PFSK-1 (cell line): ENCODE measurements at regions not wholly inside any gene's neighbourhood (a gene's known extent, or its start where the extent isn't known, plus 50 kb on each side); places are given as distances from the start of the nearest gene placed in this dataset.

Source experiments
- FOXP2 ChIP-seq: optimal IDR thresholded peaks from 2 replicates; pipeline ENCODE3; 2011; ENCODE audit warnings: borderline replicate concordance, control low read depth, inconsistent platforms; ENCODE audit not compliant: insufficient read depth; ENCODE audit errors: extremely low read length, extremely low read depth
- POLR2AphosphoS5 ChIP-seq: IDR thresholded peaks from 2 replicates; pipeline ENCODE4 v1.6.1; 2012; ENCODE audit warnings: low read depth, mild to moderate bottlenecking, control low read depth, low read length, moderate library complexity
- SIN3A ChIP-seq: IDR thresholded peaks from 2 replicates; pipeline ENCODE4 v1.6.1; 2012; ENCODE audit warnings: mild to moderate bottlenecking, low read length, moderate library complexity, borderline replicate concordance; ENCODE audit not compliant: insufficient read depth
- TAF1 ChIP-seq: IDR thresholded peaks from 2 replicates; pipeline ENCODE4 v1.6.1; 2012; ENCODE audit warnings: low read length, control low read depth, borderline replicate concordance; ENCODE audit not compliant: insufficient read depth
- TF ChIP-seq, protein P1 (sequence below), 2 experiments: IDR thresholded peaks; 2 replicates each; pipeline versions ENCODE4 v1.6.1 to v1.8.0; 2011 to 2012; ENCODE audit warnings: low read depth in 2 of 2, low read length in 2 of 2, control low read depth in 1 of 2, inconsistent platforms in 1 of 2, mild to moderate bottlenecking in 1 of 2, moderate library complexity in 1 of 2; ENCODE audit not compliant: insufficient read depth in 1 of 2

DNA sequence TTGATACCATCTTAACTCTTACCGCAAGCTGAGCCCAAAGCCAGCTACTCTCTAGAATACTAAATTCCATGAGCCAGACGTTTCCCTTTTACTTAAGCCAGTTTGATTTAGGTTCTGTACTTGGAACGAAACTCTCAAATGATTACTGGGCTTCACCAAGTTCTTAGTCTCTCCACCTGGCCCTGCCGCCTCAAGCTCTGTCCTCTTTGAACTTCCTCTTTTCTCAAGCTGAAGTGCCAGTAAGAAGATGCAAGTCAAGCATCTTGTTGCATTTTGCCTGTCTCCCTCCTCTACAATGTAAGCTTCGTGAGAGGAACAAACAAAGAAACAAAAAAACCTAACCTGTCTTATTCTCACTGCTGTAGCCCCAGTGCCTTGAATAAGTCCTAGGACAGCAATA lies 358.2 kb upstream of the NPVF start:
- no peak for TF ChIP-seq POLR2AphosphoS5
- no peak for TF ChIP-seq SIN3A
- TF ChIP-seq, protein P1, sequence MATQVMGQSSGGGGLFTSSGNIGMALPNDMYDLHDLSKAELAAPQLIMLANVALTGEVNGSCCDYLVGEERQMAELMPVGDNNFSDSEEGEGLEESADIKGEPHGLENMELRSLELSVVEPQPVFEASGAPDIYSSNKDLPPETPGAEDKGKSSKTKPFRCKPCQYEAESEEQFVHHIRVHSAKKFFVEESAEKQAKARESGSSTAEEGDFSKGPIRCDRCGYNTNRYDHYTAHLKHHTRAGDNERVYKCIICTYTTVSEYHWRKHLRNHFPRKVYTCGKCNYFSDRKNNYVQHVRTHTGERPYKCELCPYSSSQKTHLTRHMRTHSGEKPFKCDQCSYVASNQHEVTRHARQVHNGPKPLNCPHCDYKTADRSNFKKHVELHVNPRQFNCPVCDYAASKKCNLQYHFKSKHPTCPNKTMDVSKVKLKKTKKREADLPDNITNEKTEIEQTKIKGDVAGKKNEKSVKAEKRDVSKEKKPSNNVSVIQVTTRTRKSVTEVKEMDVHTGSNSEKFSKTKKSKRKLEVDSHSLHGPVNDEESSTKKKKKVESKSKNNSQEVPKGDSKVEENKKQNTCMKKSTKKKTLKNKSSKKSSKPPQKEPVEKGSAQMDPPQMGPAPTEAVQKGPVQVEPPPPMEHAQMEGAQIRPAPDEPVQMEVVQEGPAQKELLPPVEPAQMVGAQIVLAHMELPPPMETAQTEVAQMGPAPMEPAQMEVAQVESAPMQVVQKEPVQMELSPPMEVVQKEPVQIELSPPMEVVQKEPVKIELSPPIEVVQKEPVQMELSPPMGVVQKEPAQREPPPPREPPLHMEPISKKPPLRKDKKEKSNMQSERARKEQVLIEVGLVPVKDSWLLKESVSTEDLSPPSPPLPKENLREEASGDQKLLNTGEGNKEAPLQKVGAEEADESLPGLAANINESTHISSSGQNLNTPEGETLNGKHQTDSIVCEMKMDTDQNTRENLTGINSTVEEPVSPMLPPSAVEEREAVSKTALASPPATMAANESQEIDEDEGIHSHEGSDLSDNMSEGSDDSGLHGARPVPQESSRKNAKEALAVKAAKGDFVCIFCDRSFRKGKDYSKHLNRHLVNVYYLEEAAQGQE (IDR thresholded peaks at IDR 0.05; ENCODE audit: insufficient read depth in 1 of 2, low read depth in 2 of 2, low read length in 2 of 2), result no peak
- no peak for TF ChIP-seq TAF1
- no peak for TF ChIP-seq FOXP2
